ENCODE measurements at regions not wholly inside any gene's neighbourhood (a gene's known extent, or its start where the extent isn't known, plus 50 kb on each side); places are given as distances from the start of the nearest gene placed in this dataset.

- DNase-seq = no peak
Observed at GRCh38 chr1:106646261-106646784, 410.2 kb upstream of the PRMT6 start.

DNA sequence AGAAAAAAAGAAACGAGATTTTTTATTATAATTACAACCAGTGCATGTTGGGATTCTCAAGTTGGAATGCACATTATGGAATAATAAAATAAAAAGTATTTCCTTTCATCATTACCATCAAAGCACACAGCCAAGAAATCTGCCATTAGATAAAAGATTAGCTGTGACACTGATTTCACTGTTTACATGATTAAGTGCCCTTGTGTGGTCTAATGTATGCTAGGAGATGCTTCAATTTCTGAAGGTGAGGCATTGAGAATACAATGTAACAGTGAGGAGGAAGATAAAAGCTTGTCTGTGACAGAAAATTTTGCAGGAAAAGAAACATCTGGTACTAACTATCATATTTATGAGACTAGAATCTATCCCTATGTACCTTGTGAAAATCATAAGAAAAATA is 409.7 kb upstream of the PRMT6 start:
- no peak for DNase-seq

DNA sequence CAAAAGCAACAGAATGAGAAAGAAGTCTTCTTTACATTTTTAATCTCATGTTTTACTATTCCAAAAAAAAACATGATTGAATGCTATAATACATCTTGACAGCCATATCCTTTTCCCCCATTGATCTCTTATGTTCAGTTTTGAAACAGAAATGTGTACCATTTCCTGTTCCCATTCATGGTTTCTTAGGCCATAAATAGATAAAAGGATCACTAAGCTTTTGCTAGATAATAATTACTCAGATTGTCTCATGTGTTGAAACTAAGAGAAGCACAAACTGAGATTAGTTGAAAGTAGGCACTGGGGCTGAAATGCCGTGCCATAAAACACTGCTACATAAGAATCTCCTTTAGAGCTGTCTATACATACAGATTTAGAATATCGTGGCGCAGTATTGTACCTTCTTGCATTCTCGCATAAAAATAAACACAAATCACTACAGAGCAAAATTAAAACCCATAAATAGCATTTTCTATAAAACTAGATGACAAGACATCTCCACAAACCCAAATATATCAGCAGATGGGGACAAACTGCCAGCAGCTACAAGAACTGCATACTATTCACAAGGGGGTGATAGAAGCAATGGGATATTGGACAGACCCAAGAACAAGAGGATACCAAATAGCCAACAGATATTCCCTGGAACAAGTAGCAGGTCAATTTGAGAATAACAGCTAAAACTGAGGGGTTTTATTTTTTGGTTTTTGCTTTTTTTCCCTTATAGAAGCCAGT is 405.3 kb upstream of the PRMT6 start:
- no peak for DNase-seq

- DNase-seq = no peak
Observed at GRCh38 chr1:106659490-106660244, 396.8 kb upstream of the PRMT6 start.

DNA sequence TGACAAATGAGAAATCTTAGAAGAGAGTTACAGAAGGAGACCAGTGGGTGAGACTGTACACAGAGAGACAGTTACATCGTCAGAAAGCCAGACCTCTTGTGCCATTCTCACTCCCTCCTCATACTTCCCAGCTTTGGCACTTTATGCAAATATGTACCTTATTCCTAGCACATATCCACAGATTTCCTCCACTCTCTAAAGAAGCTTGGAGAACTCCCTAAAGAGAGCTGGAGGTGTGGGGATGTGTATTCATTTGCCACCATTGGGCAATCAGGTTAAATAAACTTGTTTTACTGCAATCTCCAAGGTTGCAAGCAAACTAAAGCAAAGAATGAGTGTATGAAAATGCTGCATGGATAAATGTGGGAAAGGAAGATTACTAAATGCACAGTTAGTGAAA is 380.9 kb upstream of the PRMT6 start:
- DNase-seq = no peak

DNA sequence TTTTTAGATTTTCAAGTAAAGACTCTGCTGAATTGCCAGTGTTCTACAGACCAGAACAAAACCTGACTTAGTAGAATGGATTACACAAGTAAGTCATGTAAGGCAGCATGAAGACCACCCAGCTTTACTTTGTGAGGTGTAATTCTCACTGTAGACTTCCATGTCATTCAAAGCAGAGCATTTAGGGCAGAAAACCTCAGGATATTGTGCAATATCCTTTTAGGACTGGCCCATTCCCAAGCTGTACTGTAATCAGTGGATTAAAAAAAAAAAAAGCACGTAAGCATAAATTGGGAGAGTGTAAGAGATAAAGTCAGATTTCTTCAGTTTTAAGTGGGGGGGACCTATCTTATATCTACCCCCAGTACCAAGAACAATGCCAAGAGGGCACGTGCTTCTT is 380.5 kb upstream of the PRMT6 start:
- no peak for DNase-seq

GRCh38 chr1:106677181-106677580 is 379.3 kb upstream of the PRMT6 start:
- DNase-seq = no peak

DNA sequence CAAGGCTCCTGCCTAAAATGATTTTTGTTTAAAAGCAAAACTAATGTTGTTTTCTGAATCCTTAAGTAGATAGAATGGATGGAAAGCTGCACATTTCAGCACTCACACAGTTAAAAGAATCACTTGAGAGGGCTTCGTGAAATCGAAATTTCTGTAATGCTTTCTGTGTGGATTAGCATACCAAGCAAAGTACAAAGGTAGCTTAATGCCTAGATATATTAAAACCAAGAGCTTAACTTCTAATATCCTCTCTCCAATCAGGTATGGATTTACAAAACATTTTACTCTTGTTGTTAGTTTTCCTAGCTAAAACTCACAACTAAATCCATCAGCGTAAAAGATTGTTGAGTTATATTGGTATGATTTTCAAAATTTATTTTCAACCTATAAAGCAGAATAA is 378.8 kb upstream of the PRMT6 start:
- no peak for DNase-seq

- no peak for DNase-seq
Observed at GRCh38 chr1:106678279-106679050, 378.0 kb upstream of the PRMT6 start.

- no peak for DNase-seq
Observed at GRCh38 chr1:106680216-106680615, 376.3 kb upstream of the PRMT6 start.

DNA sequence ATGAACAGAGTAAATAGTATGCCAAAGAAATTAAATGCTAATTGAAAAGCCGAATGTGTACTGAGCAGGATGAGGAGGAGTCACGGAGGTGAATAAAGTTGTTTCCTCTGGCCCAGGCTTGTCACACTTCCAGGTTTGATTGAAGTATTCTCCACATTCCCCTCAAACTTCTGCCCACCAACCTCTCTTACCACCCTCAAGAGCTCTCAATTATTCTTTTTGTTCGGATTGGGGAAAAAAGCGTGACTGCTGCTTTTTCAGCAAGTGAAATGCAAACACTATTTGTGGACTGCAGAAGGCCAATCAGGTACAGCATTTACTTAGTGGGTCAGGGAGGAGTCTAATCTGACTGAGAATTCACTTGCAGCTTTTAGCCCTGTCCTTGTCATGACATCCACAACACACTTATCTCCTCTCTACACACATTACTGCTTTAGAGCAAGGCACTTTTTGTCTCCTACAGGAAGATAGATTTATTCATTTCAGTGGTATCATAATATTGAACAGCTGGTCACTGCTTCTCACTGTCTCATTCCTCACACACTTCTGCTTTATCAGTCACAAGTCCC is 375.6 kb upstream of the PRMT6 start:
- DNase-seq = no peak

- no peak for DNase-seq
Observed at GRCh38 chr1:106681939-106682522, 374.4 kb upstream of the PRMT6 start.

DNA sequence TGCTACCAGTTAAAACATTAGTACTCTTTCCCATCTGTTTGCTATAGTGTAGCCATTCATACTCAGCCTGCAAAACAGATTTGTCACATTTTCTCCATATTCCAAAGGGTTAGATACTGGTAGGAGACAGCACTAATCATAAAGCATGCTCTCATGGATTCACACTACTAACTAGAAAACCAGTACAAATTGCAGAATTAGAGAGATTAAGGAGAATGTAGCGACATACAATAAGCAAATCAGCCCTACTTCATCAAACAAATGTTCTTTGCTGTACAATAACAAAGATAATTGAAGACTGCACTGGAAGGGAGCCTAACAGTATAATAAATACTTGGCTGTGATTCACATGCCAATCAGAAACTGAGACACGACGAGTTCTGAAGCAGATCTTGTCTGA is 368.0 kb upstream of the PRMT6 start:
- no peak for DNase-seq

GRCh38 chr1:106698660-106699059 is 357.8 kb upstream of the PRMT6 start:
- no peak for DNase-seq

- no peak for DNase-seq
Observed at GRCh38 chr1:106699433-106699832, 357.0 kb upstream of the PRMT6 start.

DNA sequence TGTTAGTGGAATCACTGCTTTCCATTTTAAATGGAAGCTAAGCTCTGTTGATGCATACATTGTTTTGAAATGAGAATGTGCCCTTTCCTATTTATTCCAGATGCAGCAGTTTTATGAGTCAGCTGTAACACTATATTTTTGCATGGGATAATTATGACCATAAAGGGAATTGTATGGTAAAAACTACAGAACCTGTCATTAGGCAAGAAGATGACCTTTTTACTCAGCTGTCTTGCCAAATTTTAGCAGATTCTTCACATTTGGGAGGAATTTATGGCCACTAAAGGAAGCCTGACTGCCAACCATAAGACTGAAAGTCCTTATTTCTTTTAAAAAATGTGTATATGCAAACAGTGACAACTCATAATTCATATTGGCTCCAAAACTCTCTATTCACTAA is 356.3 kb upstream of the PRMT6 start:
- DNase-seq = no peak

GRCh38 chr1:106705971-106706370 is 350.5 kb upstream of the PRMT6 start:
- DNase-seq = no peak

GRCh38 chr1:106717591-106717990 is 338.9 kb upstream of the PRMT6 start:
- DNase-seq = no peak

- DNase-seq = no peak
Observed at GRCh38 chr1:106721790-106722189, 334.7 kb upstream of the PRMT6 start.

GRCh38 chr1:106722466-106722865 is 334.0 kb upstream of the PRMT6 start:
- no peak for DNase-seq

DNA sequence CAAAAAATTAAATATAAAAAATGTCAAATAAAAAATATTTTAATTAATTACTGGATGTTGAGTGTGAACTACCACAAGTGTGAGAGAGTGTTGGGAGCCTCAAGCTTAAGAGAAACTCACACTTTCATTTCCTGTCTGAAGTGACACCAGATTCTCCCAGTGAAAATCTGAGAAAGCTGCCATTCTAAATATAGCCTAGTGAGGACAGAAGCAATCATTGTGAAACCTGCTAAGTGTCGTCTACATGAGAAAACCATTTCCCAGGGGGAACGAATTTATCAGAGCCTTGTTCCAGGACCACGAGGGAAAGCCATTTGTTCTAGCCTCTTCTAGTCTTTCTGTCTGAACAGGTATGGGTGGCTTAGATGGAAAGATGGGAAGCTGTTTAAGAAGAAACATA is 329.3 kb upstream of the PRMT6 start:
- DNase-seq = no peak

- DNase-seq = no peak
Observed at GRCh38 chr1:106746448-106747085, 309.9 kb upstream of the PRMT6 start.
